ENCODE measurements at regions not wholly inside any gene's neighbourhood (a gene's known extent, or its start where the extent isn't known, plus 50 kb on each side); places are given as distances from the start of the nearest gene placed in this dataset.

GRCh38 chr2:129253461-129253812, 726.0 kb upstream of the RAB6C start:
- no peak for TF ChIP-seq KAT7 (CRISPR knock-in tag; IDR thresholded peaks at IDR 0.05; ENCODE audit: borderline replicate concordance)
- no peak for TF ChIP-seq AR (CRISPR knock-in tag; IDR thresholded peaks at IDR 0.05)
- TF ChIP-seq USF2 (CRISPR knock-in tag; IDR thresholded peaks at IDR 0.05), result no peak
- no peak for TF ChIP-seq CTCF (IDR thresholded peaks at IDR 0.05)
- no peak for TF ChIP-seq SP1 (CRISPR knock-in tag; conservative IDR thresholded peaks at IDR 0.05)
